IPS-NIHi7 (cell line): ENCODE measurements at regions not wholly inside any gene's neighbourhood (a gene's known extent, or its start where the extent isn't known, plus 50 kb on each side); places are given as distances from the start of the nearest gene placed in this dataset.
"Not testable (repeated sequence)": the region's sequence is repeated elsewhere in the genome, so short reads cannot be mapped to it uniquely, and the experiment has no call there.

Experiments used
- DNase-seq: peaks from one replicate; pipeline ENCODE4 v3.0.0; 2012; ENCODE audit warnings: mixed read lengths; ENCODE audit errors: extremely low spot score

GRCh38 chr10:30534465-30535144, 94.9 kb downstream of the LYZL2 start:
- DNase-seq, result peak; percentile 73

- no peak for DNase-seq
These were observed 97.6 kb downstream of the LYZL2 start for GRCh38 chr10:30531751-30532530.

GRCh38 chr10:30529373-30529998, 95.5 kb downstream of the MAP3K8 start:
- no peak for DNase-seq

GRCh38 chr10:30528429-30528786, 94.4 kb downstream of the MAP3K8 start:
- no peak for DNase-seq

- no peak for DNase-seq
These were observed 93.8 kb downstream of the MAP3K8 start for GRCh38 chr10:30527623-30528428.

GRCh38 chr10:30522661-30523078, 88.7 kb downstream of the MAP3K8 start:
- DNase-seq, result not testable (repeated sequence)

- no peak for DNase-seq
These were observed 84.9 kb downstream of the MAP3K8 start for GRCh38 chr10:30518907-30519306.
